Ammon's horn (tissue), 1 donor: ENCODE measurements at regions not wholly inside any gene's neighbourhood (a gene's known extent, or its start where the extent isn't known, plus 50 kb on each side); places are given as distances from the start of the nearest gene placed in this dataset.
A peak's percentile ranks its signal among the peaks of the same experiment; 100 is the strongest.
"Not testable (repeated sequence)": the region's sequence is repeated elsewhere in the genome, so short reads cannot be mapped to it uniquely, and the experiment has no call there.

ENCODE experiments used
- DNase-seq: peaks from one replicate; pipeline ENCODE4 v3.0.0-alpha.2; 2016; ENCODE audit warnings: low spot score

GRCh38 chr20:30586178-30586577 is 671.3 kb upstream of the DEFB115 start:
- not testable (repeated sequence) for DNase-seq

- DNase-seq: no peak
Observed at GRCh38 chr20:30593572-30593971, 663.9 kb upstream of the DEFB115 start.

- no peak for DNase-seq
Observed at GRCh38 chr20:30594112-30594511, 663.4 kb upstream of the DEFB115 start.

GRCh38 chr20:30595698-30596097 is 661.8 kb upstream of the DEFB115 start:
- DNase-seq: no peak

GRCh38 chr20:30597429-30597828 is 660.0 kb upstream of the DEFB115 start:
- not testable (repeated sequence) for DNase-seq

GRCh38 chr20:30598460-30599230 is 658.8 kb upstream of the DEFB115 start:
- no peak for DNase-seq

GRCh38 chr20:30599990-30600389 is 657.5 kb upstream of the DEFB115 start:
- DNase-seq: no peak

GRCh38 chr20:30601974-30602373 is 655.5 kb upstream of the DEFB115 start:
- DNase-seq: no peak

GRCh38 chr20:30602424-30602823 is 655.0 kb upstream of the DEFB115 start:
- DNase-seq: no peak

- DNase-seq: no peak
Observed at GRCh38 chr20:30606990-30607389, 650.5 kb upstream of the DEFB115 start.

GRCh38 chr20:30610029-30610693 is 647.3 kb upstream of the DEFB115 start:
- no peak for DNase-seq

- no peak for DNase-seq
Observed at GRCh38 chr20:30610751-30611150, 646.7 kb upstream of the DEFB115 start.

- peak; percentile 23 for DNase-seq
Observed at GRCh38 chr20:30611239-30611984, 646.1 kb upstream of the DEFB115 start.

- no peak for DNase-seq
Observed at GRCh38 chr20:30612344-30612743, 645.1 kb upstream of the DEFB115 start.

GRCh38 chr20:30621346-30621745 is 636.1 kb upstream of the DEFB115 start:
- not testable (repeated sequence) for DNase-seq

- not testable (repeated sequence) for DNase-seq
Observed at GRCh38 chr20:30624310-30624709, 633.2 kb upstream of the DEFB115 start.

GRCh38 chr20:30629376-30629775 is 628.1 kb upstream of the DEFB115 start:
- not testable (repeated sequence) for DNase-seq

- no peak for DNase-seq
Observed at GRCh38 chr20:30630761-30631160, 626.7 kb upstream of the DEFB115 start.

GRCh38 chr20:30631261-30631789 is 626.1 kb upstream of the DEFB115 start:
- DNase-seq: not testable (repeated sequence)

- not testable (repeated sequence) for DNase-seq
Observed at GRCh38 chr20:30632773-30633172, 624.7 kb upstream of the DEFB115 start.

- DNase-seq: not testable (repeated sequence)
Observed at GRCh38 chr20:30641522-30641921, 615.9 kb upstream of the DEFB115 start.

GRCh38 chr20:30660982-30661381 is 596.5 kb upstream of the DEFB115 start:
- not testable (repeated sequence) for DNase-seq
